H1 (cell line): ENCODE measurements at regions not wholly inside any gene's neighbourhood (a gene's known extent, or its start where the extent isn't known, plus 50 kb on each side); places are given as distances from the start of the nearest gene placed in this dataset.

Experiments
- CTCF ChIA-PET: fragments of 300-600 bp; sonication (Branson Sonifier 250); formaldehyde crosslinking; loops from one replicate; lab custom pipeline; 2021; ENCODE audit not compliant: partially characterized antibody; lab: Charles Lee
- POLR2A ChIA-PET: fragments of 300-600 bp; sonication (Branson Sonifier 250); formaldehyde crosslinking; loops from one replicate; lab custom pipeline; 2021; ENCODE audit warnings: inconsistent platforms; ENCODE audit not compliant: partially characterized antibody; lab: Charles Lee
- DNase-seq, 2 experiments: peaks; one replicate each; pipeline versions ENCODE4 v3.0.0 to v3.0.0-alpha.2; 2010 to 2022; ENCODE audit warnings: low spot score in 2 of 2, low read depth in 1 of 2, mixed read lengths in 1 of 2
- FAIRE-seq: peaks from 2 replicates; lab custom pipeline; 2011; peaks lifted over from hg19 to GRCh38; lab: Jason Lieb, UNC
- H2AFZ ChIP-seq: 2 replicates; pipeline ENCODE4 v1.8.1; 2012; ENCODE audit warnings: low read length, inconsistent platforms
- H2AK5ac ChIP-seq: 2 replicates; pipeline ENCODE4 v1.6.1; 2013; ENCODE audit warnings: low read depth, low read length
- H2BK120ac ChIP-seq: replicated peaks from 2 replicates; pipeline ENCODE3; 2013; ENCODE audit warnings: low read depth, low read length, inconsistent platforms
- H2BK12ac ChIP-seq: 2 replicates; pipeline ENCODE4 v1.6.1; 2013; ENCODE audit warnings: low read depth, low read length
- H2BK15ac ChIP-seq: 2 replicates; pipeline ENCODE4 v1.6.1; 2013; ENCODE audit warnings: low read length
- H2BK20ac ChIP-seq: 2 replicates; pipeline ENCODE4 v1.6.1; 2013; ENCODE audit warnings: low read length
- H2BK5ac ChIP-seq: 2 replicates; pipeline ENCODE4 v1.6.1; 2013; ENCODE audit warnings: low read depth, low read length
- H3K14ac ChIP-seq: 2 replicates; pipeline ENCODE4 v1.6.1; 2013; ENCODE audit warnings: inconsistent platforms; ENCODE audit not compliant: insufficient read length
- H3K18ac ChIP-seq: 2 replicates; pipeline ENCODE4 v1.6.1; 2013; ENCODE audit warnings: low read length; ENCODE audit errors: extremely low read depth
- H3K23ac ChIP-seq: 2 replicates; pipeline ENCODE4 v1.6.1; 2013; ENCODE audit warnings: inconsistent platforms; ENCODE audit not compliant: insufficient read length
- H3K23me2 ChIP-seq: 2 replicates; pipeline ENCODE4 v1.6.1; 2013; ENCODE audit warnings: low read depth, low read length
- H3K27ac ChIP-seq: 2 replicates; pipeline ENCODE4 v1.6.1; 2011; ENCODE audit warnings: low read depth, low read length, inconsistent platforms
- H3K27me3 ChIP-seq, 4 experiments: replicated peaks in 1 of 4; 1 replicate in 1 of 4; 2 replicates in 3 of 4; pipeline versions ENCODE4 v1.6.1 to v1.8.1; 2011 to 2013; ENCODE audit warnings: low read length in 3 of 4, mild to moderate bottlenecking in 3 of 4, inconsistent platforms in 2 of 4, mixed read lengths in 2 of 4, moderate library complexity in 1 of 4; ENCODE audit not compliant: control insufficient read depth in 3 of 4, insufficient read depth in 3 of 4; ENCODE audit errors: extremely low read depth in 1 of 4
- H3K36me3 ChIP-seq, 4 experiments: 2 replicates each; pipeline versions ENCODE4 v1.6.1 to v1.8.1; 2011 to 2013; ENCODE audit warnings: mild to moderate bottlenecking in 4 of 4, low read length in 3 of 4, moderate library complexity in 2 of 4, control low read depth in 1 of 4, inconsistent platforms in 1 of 4; ENCODE audit not compliant: insufficient read depth in 4 of 4, control insufficient read depth in 2 of 4
- H3K4ac ChIP-seq: replicated peaks from 2 replicates; pipeline ENCODE3; 2013; ENCODE audit warnings: low read length, low read depth, mixed read lengths, inconsistent platforms; ENCODE audit not compliant: insufficient read length
- H3K4me1 ChIP-seq, 4 experiments: replicated peaks in 1 of 4; 1 replicate in 1 of 4; 2 replicates in 3 of 4; pipeline versions ENCODE4 v1.6.1 to v1.8.1; 2011 to 2013; ENCODE audit warnings: low read length in 3 of 4, inconsistent platforms in 2 of 4, mixed read lengths in 1 of 4; ENCODE audit not compliant: insufficient read depth in 4 of 4, control insufficient read depth in 3 of 4
- H3K4me2 ChIP-seq, 2 experiments: 2 replicates each; pipeline versions ENCODE4 v1.6.1 to v1.8.1; 2011 to 2013; ENCODE audit warnings: low read depth in 2 of 2, low read length in 2 of 2, control low read depth in 1 of 2, inconsistent platforms in 1 of 2, mild to moderate bottlenecking in 1 of 2; ENCODE audit not compliant: insufficient read depth in 1 of 2
- H3K4me3 ChIP-seq, 4 experiments: fragments of 200-600, 300-600 bp in 1 of 4; sonication (generic), shearing (Covaris generic), sonication (Bioruptor Twin) in 1 of 4; 2 replicates each; pipeline versions ENCODE4 v1.5.1 to v1.8.1; 2011 to 2016; ENCODE audit warnings: low read length in 4 of 4, low read depth in 3 of 4, control low read depth in 2 of 4, inconsistent platforms in 2 of 4, mild to moderate bottlenecking in 2 of 4, mixed read lengths in 1 of 4, moderate library complexity in 1 of 4; ENCODE audit not compliant: insufficient read depth in 2 of 4; ENCODE audit errors: extremely low read depth in 1 of 4
- H3K56ac ChIP-seq: replicated peaks from 2 replicates; pipeline ENCODE3; 2013; ENCODE audit warnings: low read depth, mild to moderate bottlenecking, mixed read lengths, low read length, inconsistent platforms; ENCODE audit not compliant: insufficient read length
- H3K79me1 ChIP-seq: 2 replicates; pipeline ENCODE4 v1.6.1; 2013; ENCODE audit warnings: low read depth, low read length, control low read depth
- H3K79me2 ChIP-seq, 2 experiments: 2 replicates each; pipeline versions ENCODE4 v1.6.1 to v1.8.1; 2012 to 2013; ENCODE audit warnings: low read length in 2 of 2, mild to moderate bottlenecking in 2 of 2, inconsistent platforms in 1 of 2; ENCODE audit not compliant: insufficient read depth in 2 of 2, control insufficient read depth in 1 of 2
- H3K9ac ChIP-seq, 4 experiments: replicated peaks in 1 of 4; 1 replicate in 1 of 4; 2 replicates in 3 of 4; pipeline versions ENCODE4 v1.6.1 to v1.8.1; 2011 to 2013; ENCODE audit warnings: low read depth in 3 of 4, low read length in 3 of 4, control low read depth in 2 of 4, mild to moderate bottlenecking in 2 of 4, moderate library complexity in 2 of 4, inconsistent platforms in 1 of 4; ENCODE audit errors: extremely low read depth in 1 of 4
- H3K9me3 ChIP-seq, 2 experiments: 2 replicates each; pipeline versions ENCODE4 v1.6.1 to v1.8.1; 2012 to 2013; ENCODE audit warnings: mild to moderate bottlenecking in 2 of 2, moderate library complexity in 2 of 2, control low read depth in 1 of 2, inconsistent platforms in 1 of 2, low read depth in 1 of 2, low read length in 1 of 2, mixed read lengths in 1 of 2; ENCODE audit not compliant: insufficient read depth in 2 of 2
- H4K20me1 ChIP-seq, 2 experiments: replicated peaks in 1 of 2; 2 replicates each; pipeline versions ENCODE3 to v1.8.1; 2011 to 2013; ENCODE audit warnings: inconsistent platforms in 2 of 2, low read length in 2 of 2, mild to moderate bottlenecking in 1 of 2; ENCODE audit not compliant: insufficient read depth in 2 of 2, control insufficient read depth in 1 of 2
- H4K5ac ChIP-seq: 2 replicates; pipeline ENCODE4 v1.6.1; 2013; ENCODE audit warnings: low read length, low read depth, mixed read lengths, inconsistent platforms; ENCODE audit not compliant: insufficient read length
- H4K8ac ChIP-seq: 2 replicates; pipeline ENCODE4 v1.8.0; 2013; ENCODE audit warnings: mild to moderate bottlenecking, moderate library complexity, low read length, inconsistent platforms; ENCODE audit not compliant: insufficient read depth; ENCODE audit errors: extremely low read depth
- H4K91ac ChIP-seq: replicated peaks from 2 replicates; pipeline ENCODE3; 2013; ENCODE audit warnings: low read length, mixed read lengths, inconsistent platforms; ENCODE audit not compliant: insufficient read length
- BACH1 ChIP-seq: IDR thresholded peaks from 2 replicates; pipeline ENCODE4 v1.6.1; 2012; ENCODE audit warnings: low read length, improper control_type of control experiment
- CTBP2 ChIP-seq: IDR thresholded peaks from 2 replicates; pipeline ENCODE4 v1.7.0; 2011; ENCODE audit warnings: borderline replicate concordance, mild to moderate bottlenecking, moderate library complexity, mixed read lengths, low read length; ENCODE audit not compliant: insufficient read depth, insufficient read length
- KDM4A ChIP-seq: IDR thresholded peaks from one replicate; pipeline ENCODE4 v1.7.1; 2012; ENCODE audit warnings: low read depth, mild to moderate bottlenecking, moderate library complexity, low read length, inconsistent platforms; ENCODE audit not compliant: severe bottlenecking
- TEAD4 ChIP-seq: IDR thresholded peaks from 2 replicates; pipeline ENCODE4 v1.6.1; 2012; ENCODE audit warnings: low read depth, low read length, inconsistent platforms, mixed read lengths
- WGBS, 2 experiments: shearing (Covaris generic) in 1 of 2; methylation state at CpG; one replicate each; pipeline versions ENCODE4 v1.1.6 to v1.1.7; 2013 to 2015; ENCODE audit warnings: low lambda C conversion rate in 2 of 2, mixed read lengths in 2 of 2, inconsistent platforms in 1 of 2, low coverage in 1 of 2, missing lambda C conversion rate in 1 of 2; ENCODE audit not compliant: insufficient replicate concordance in 2 of 2, insufficient coverage in 1 of 2, insufficient read length in 1 of 2; ENCODE audit errors: extremely low coverage in 1 of 2, missing lambda C conversion rate in 1 of 2; 5-methylcytosine and 5-hydroxymethylcytosine counted together

- no peak for FAIRE-seq
- no peak overlapping the region for H2BK120ac ChIP-seq
- H4K20me1 ChIP-seq = no peaks in the 10 kb centered on the region
- H2AK5ac ChIP-seq = no peak overlapping the region
- no peak overlapping the region for H3K18ac ChIP-seq
- no peak overlapping the region for H2BK20ac ChIP-seq
- no peak overlapping the region for H2BK12ac ChIP-seq
- ChIA-PET POLR2A (no interaction called here), CTCF (interaction anchor here (0.6 to 1.5 kb wide), 10 partner anchors 15 to 593 kb away, joined by 3 to 6 read pairs (median 3); no protein-coding TSS in a partner anchor)
- peak in 1 of 2 experiments; percentile 60 for DNase-seq
- H3K23ac ChIP-seq = no peak overlapping the region
- H3K9ac ChIP-seq = no peak overlapping the region
- no peaks in the 10 kb centered on the region for H3K79me1 ChIP-seq
- no peak overlapping the region for H4K8ac ChIP-seq
- TF ChIP-seq CTBP2 (no peak), TEAD4 (no peak), KDM4A (no peak), BACH1 (no peak)
- peaks cover 0 to 11% (median 8%) of the 10 kb centered on the region in 4 experiments; a peak in 6 of 7 replicates for H3K27me3 ChIP-seq
- H2BK15ac ChIP-seq = no peak overlapping the region
- H3K23me2 ChIP-seq = peaks cover 6% of the 10 kb centered on the region; the same call in 1 of the 2 replicates
- H2AFZ ChIP-seq = no peak overlapping the region
- H3K4me3 ChIP-seq = no peak overlapping the region
- H4K91ac ChIP-seq = no peak overlapping the region
- H3K36me3 ChIP-seq = no peaks in the 10 kb centered on the region
- no peaks in the 10 kb centered on the region for H3K79me2 ChIP-seq
- no peak overlapping the region for H3K4me2 ChIP-seq
- H3K4me1 ChIP-seq = no peaks in the 10 kb centered on the region; a peak in 2 of 7 replicates
- no peak overlapping the region for H3K14ac ChIP-seq
- no peak overlapping the region for H2BK5ac ChIP-seq
- H3K27ac ChIP-seq = no peak overlapping the region
- H3K4ac ChIP-seq = no peak overlapping the region
- H3K9me3 ChIP-seq = no peaks in the 10 kb centered on the region
- 32% methylated on average over 13 of the region's 13 CpGs; no CpG with 5 or more reads in 1 of the 2 experiments for WGBS, 2 experiments
- no peak overlapping the region for H4K5ac ChIP-seq
- no peak overlapping the region for H3K56ac ChIP-seq
These were observed 286.5 kb downstream of the MTX2 start for GRCh38 chr2:176555781-176556180.
